HG03469 (cell line): ENCODE measurements at regions not wholly inside any gene's neighbourhood (a gene's known extent, or its start where the extent isn't known, plus 50 kb on each side); places are given as distances from the start of the nearest gene placed in this dataset.
"Not testable (repeated sequence)": the region's sequence is repeated elsewhere in the genome, so short reads cannot be mapped to it uniquely, and the experiment has no call there.

Source experiments
- ATAC-seq: cut with Tn5 transposase; IDR thresholded peaks from one replicate; pipeline ENCODE4 v1.9.1; 2021; ENCODE audit warnings: mild to moderate bottlenecking, moderate library complexity, moderate number of reproducible peaks; ENCODE audit not compliant: unreplicated experiment

DNA sequence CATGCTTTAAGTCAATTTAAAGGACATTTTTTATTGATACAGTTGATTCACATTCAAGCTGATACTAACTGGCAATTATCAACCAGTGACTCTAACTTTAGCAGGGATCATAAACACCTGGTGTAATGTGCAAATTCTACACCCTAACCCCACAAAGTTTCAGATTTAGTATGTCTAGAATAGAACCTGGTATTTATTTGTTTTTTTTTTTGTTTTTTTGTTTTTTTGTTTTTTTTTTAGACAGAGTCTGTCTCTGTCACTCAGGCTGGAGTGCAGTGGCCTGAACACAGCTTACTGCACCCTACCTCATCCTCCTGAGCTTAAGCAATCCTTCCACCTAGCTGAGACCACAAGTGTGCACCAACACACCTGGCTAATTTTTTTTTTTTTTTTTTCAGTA lies 311.2 kb upstream of the SEMA6A start:
- peak; percentile 57 for ATAC-seq

DNA sequence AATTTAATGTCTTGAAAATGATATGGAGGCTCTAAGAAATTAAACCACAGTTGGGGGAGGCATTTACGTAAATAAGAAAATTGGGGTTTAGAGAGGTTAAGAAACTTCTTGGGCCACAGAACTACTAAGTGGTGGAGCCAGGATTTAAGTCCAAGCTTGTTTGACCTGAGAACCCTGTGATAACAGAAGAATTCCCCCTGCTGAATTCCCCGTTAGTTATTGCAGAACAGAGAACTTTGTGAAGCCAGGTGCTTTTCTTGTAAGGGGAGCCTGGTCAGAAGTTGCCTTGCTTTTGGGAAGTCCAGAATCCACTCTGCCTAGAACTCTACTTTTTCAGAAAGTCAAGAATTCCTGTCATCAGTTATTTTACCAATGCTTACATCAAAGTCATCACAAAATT lies 309.3 kb upstream of the SEMA6A start:
- no peak for ATAC-seq

DNA sequence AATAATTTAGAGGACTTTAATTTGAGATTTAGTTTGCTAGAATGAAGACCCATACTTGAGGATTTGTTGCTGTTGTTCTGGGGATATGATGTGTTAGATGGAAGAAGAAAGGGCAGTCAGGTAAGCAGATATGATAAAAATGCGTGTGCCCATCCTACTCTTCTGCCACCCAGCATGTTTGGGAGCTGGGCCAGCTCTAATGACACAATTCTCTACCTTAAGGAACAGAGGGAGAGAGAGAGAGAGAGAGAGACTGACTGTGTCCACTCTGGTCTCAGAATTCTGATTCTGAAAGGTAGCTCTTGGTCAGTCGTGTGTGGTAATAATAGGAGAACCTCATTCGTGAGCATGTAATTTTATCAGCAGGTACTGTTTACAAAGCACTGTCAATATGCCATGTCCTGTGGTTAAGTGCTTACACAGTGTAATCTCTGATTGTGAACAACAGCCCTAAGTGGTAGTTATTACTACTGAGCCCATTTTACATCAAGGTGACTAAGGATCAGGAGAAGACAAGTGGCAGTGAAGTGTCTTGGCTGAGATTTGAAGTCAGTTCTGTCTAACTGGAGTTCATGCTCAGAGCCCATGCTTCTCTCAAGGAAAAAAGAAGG lies 307.4 kb upstream of the SEMA6A start:
- ATAC-seq = no peak

DNA sequence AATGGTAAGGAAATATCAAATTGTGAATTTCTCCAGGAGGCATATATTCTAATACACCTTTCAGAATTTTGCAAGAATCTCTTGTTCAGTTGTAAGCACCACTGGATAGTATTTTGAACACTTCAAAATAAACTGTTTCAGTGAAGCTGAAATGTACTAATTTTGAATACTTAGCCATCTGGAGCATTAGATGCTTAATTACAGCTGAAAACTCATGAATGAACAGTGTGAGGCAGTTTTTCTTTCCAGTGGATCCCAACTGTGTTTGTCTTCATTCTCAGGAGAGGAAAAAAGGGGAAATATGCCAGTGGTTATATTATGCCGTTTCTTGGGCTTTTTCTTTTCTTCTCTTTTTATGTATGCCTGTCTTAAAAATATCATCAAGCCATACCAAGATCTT lies 306.0 kb upstream of the SEMA6A start:
- no peak for ATAC-seq

DNA sequence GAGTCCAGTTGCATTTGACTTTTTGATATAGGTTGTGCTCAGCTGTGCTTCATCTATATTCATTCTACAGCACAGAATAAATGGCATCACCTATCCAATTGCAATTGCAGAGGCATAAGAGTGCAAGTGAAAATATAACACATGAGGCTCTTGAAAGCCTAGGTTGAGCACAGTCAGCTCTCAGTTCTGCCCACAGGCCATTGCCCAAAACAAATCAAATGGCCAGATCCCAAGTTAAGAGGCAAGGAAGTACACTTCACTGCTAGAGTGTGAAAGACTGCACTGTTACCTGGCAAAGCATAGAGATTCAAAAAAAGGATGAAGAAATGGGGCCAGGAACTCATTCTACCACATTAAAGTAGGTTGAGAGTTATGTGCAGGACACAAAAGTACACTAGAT lies 305.5 kb upstream of the SEMA6A start:
- ATAC-seq = peak; percentile 70

DNA sequence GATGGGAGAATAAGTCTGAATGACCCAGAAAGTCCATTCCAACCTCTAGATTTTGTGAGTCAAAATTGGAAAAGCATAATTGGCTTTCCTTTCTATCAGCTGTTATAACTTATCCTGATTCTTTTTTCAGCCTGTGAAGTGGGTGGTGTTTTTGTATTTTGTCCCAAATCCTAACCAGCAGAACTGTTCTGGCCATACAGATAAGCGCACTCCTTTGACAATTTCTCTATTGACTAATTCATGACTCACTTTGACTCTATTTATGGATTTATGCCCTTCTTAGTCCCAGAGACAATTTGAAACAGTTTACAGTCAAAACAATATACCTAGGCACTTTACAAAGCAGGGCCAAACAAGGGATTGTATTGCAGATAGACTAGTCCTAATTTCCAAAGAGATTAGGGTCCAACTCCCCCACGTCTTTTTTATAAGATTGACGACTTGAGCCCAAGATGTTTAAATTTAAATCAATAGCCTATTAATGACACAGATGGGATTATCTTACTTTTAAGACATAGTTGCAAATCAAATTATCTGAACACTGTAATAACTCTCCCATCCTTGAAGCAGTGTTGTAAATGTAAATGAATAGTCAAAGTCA lies 301.7 kb upstream of the SEMA6A start:
- no peak for ATAC-seq

DNA sequence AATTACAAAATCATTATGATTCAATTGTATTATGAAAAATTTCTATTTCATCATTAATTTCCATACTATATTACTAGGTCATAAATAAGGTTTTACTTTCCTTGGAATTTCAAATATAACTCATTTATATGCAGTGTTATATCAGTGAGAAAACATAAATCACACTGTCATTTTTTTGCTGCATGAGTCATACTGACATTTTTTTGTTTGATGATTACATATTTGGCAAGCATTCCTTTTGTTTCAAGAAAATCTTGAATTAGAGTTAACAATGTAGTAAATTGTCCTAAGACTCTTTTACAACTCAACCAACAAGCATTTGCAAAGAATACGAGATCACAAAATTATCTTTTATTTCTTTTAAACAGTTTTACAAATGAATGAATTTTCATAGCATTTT lies 298.4 kb upstream of the SEMA6A start:
- no peak for ATAC-seq

DNA sequence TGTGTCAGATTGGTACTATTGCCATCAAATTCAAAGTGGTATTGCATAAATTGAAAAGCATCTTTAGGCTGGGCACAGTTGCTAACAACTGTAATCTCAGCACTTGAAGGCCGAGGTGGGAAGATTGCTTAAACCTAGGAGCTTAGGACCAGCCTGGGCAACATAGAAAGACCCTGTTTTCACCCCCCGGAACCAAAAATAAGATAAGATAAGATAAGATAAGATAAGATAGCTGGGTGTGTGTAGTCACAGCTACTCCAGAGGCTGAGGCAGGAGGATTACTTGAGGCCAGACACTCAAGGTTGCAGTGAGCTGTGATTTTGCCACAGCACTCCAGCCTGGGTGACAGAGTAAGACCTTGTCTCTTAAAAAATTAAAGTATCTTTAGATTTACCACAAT lies 297.9 kb upstream of the SEMA6A start:
- no peak for ATAC-seq

DNA sequence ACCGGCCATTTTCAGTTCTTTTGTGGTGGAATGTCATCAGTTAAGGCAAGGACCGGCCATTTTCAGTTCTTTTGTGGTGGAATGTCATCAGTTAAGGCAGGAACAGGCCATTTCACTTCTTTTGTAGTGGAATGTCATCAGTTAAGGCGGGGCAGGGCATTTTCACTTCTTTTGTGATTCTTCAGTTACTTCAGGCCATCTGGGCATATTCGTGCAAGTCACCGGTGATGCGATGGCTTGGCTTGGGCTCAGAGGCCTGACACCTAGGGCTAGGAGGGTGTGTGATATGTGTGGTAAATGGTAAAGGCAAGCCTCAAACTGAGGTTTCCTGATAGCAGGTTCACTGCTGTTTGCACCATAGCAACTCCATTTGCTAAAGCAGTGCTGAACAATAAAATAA lies 293.2 kb upstream of the SEMA6A start:
- not testable (repeated sequence) for ATAC-seq

DNA sequence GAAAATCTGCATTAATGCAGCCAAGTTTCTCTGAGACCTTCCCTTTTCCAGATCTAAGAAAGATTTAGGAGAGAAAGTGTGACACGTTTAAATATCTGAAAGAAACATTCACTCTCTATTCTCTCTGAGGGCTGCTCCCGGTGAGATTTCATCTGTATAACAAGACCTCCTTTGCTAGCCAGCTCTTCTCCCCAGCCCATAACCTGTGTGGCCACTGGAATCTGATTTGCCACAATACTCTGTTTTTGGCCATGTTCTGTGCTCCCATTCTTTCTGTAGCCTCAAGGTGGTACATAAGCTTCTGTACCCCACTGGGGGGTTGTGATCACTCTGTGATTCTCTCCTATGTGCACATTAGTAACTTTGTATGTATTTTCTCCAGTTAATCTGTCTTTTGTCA lies 291.0 kb upstream of the SEMA6A start:
- no peak for ATAC-seq

DNA sequence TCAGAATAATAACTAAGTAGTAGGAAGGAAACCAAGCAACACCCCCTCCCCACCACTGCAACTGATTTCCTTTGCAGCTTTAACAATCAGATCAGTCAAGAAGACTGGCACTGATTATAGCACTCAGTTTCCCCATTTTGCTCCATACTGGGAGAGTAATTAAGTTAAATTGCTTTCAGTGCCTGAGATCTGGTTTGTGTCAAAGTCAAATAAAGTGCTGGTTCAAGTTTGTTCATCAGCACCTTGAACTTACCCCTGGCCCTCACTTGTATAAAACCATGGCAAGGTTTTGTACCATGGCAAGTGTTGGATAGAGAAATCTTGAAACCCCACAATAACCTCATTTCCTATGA lies 290.2 kb upstream of the SEMA6A start:
- ATAC-seq = no peak

DNA sequence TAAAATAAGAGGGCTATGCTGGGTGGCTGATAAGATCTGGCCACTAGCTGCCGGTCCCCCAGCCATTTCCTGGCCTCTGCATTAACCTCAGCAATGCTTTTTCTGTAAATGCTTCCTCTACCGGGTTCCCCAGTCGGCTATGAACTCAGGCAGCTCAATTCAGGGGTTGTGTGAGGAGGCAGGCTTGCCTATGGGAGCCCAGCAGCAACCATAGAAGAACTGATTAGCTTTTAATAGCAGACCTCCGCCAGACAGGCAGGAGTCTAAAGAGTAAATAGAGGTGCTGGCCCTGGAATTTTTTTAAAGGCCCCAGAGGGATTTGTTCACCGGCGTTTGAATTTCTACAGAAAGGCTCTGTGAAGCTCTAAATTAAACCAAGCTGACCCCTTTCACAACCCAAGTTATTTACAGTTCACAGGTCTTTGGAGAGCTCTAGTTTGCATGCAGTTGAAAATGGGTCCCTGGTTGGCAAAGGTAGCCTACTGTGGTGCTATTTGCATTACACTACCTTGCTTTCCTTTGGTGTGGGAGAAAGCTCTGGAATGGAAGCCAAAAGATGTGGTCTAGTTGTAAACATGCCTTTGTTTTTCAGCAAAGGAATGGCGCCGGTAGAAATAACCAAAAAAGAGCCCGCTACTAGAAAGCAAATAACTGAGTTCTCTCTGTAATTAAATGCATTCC lies 289.7 kb upstream of the SEMA6A start:
- no peak for ATAC-seq

DNA sequence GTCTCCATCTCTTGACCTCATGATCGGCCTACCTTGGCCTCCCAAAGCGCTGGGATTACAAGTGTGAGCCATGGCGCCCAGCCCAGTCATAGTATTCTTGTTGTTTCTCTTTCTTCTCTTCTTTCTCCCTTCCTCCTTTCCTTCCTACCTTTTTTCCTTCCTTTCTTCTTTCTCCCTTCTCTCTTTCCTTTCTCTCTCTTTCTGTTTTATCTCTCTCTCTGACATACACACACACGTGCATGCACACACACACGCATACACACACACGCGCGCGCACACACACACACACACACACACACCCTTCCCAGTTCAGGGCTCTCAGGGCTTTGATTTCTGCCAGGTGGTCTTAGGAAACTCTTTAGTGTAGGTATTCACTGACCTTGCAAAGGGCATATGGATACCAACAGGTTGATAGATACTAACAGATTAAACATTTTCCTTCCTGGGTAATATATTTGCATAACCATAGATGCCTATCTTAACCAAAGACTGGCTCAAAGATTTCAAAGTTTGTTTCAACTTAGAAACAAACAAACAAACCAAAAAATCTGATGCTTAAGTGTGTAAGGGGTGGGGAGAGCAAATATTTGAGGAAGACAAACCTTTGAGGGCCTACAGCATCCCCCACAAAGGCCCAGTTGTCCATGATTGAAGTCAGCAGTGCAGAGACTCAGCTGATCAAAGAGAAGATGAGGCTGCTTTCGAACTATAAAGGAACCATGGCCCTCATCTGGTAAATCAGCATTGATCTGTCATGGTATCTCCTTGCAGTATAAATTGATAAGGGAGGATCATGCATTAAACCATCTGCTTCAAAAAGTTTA lies 288.2 kb upstream of the SEMA6A start:
- no peak for ATAC-seq

DNA sequence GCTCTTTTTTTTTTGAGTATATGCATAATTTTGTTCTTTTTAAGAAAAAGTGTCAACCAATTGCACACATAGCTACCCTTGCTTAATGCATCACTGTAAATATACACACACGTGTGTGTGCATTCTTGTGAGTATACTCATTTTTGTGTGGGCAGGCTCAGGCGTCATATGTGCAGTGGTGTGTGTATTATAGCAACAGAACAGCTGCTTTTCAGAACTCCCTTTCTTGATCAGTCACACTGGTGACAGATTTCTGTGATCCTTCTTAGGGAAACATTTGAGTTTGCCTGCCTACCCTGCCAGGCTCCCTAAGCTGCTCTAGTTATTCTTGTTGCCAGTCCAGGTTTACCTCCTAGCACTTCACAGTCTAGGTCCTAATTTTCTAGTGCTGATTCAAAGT lies 287.0 kb upstream of the SEMA6A start:
- peak; percentile 53 for ATAC-seq

DNA sequence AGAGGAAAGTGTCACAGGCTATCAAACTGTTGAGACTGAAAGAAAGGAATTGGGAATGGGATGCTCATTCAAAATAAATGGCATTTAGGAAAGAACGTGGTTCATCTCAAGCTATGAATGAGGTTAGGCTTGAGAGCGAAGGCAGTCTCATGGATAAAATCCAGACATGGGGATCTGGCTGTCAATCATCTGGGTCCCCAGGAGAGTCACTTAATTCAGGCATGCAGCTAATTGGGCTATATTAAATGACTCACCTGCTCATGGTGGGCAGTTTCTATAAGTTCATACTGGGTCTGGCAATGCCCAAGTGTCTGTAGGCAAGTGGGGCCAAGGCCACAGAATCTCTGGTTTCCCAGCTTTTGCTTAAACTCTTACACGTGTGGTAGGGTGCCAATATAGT lies 286.5 kb upstream of the SEMA6A start:
- ATAC-seq = no peak

DNA sequence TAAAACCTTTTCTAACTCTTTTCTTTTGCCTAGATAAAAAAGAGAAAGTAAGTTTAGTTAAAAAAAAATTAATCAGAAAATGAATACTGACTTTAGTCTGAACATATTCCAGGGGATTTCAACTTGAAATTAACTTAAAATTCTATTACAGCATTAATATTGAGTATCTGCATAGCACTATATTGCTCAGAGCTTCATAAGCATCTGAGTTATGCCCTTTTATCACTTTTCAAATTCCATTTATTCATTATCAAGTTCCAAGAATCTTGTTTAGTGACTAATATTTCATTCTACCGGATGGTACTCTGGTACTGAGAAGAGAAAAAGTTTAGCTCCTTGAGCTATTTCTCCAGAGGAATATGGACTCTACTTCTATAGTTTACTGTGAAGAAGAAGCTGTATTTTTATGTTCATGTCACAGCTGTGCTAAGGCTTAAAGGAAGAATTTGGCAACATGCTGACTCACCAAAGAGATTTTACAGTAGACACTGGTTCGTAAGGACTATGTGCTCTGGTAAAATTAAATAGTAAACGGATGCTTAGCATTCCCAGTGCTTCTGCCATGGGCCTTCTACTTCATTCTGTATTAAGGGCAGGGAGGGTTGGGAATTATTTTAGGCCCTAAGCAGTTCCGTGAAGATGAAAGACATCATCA lies 285.2 kb upstream of the SEMA6A start:
- no peak for ATAC-seq

DNA sequence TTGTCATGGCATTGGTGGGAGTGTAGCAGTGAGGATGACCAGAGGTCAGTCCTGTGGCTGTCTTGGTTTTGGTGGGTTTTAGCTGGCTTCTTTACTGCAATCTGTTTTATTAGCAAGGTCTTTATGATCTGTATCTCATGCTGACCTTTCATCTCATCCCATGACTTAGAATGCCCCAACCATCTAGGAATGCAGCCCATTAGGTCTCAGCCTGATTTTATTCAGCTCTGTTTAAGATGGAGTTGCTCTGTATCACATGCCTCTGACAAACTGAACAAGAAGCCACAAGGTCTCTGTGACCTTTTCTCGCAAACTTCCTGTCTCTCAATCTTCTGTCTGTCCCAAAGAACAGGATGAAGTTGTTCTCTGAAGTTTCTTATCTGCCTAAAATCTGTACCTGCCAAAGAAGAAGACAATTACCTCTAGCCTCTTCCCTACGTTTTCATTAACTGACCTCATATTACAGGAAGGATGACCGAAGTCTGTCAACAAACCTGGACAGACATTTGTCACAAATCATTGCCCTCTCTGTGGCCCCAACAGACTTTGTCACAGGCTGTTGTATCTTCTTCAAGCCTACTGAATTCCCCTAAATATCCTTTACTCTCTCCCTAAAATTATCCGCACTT lies 284.2 kb upstream of the SEMA6A start:
- no peak for ATAC-seq

DNA sequence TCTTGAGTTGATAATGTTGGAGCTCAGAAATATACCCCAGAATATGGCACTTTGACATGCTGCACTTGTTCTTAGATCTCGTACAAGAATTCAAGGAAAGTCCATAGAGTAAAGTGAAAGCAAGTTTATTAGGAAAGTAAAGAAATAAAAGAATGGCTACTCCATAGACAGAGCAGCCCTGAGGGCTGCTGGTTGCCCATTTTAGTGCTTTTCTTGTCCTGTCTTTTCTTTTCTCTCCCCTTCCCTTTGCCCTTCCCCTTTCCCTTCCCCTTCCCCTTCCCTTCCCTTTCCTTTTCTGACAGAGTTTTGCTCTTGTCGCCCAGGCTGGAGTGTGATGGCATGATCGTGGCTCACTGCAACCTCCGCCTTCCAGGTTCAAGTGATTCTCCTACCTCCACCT lies 283.4 kb upstream of the SEMA6A start:
- not testable (repeated sequence) for ATAC-seq

DNA sequence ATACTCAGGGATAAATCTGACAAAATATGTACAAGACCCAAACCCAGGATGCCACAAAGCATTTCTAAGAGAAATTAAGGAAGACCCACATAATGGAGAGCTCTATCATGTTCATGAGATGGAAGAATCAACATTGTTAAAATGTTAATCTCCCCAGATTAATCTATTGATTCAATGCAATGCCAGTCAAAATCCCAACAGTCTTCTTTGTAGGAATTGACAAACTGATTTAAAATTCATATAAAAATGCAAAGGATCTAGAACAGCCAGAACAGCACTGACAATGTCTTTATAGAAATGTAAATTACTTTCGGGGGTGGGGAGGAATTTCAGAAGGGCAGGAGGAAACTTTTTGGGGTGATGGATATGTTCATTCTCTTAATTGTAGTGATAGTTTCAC lies 281.6 kb upstream of the SEMA6A start:
- ATAC-seq = no peak

DNA sequence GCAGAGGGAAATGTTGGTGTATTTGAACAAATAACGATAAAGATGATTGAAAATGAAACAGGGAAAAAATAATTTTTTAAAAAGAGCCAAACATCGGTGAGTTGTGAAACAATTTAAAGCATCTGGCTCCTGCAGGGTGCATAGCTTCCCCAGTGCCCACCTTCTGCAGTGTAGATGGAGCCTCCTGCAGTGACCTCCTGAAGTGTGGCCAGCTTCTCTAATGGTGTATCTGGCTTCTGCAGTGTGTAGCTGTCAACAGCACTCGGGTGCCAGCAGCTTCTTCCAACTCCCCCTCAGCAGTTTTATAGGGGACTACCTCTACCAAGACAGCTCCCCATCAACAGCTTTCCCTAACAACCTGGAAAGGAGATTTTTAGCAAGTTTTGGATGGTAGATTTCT lies 279.4 kb upstream of the SEMA6A start:
- no peak for ATAC-seq
